Upper lobe of left lung (tissue), 6 donors: ENCODE measurements at regions not wholly inside any gene's neighbourhood (a gene's known extent, or its start where the extent isn't known, plus 50 kb on each side); places are given as distances from the start of the nearest gene placed in this dataset.

Experiments
- ATAC-seq, 2 donors: fragments of 200-7000 bp; cut with Tn5 transposase; one replicate each; pipeline ENCODE4 v1.9.1; 2022; ENCODE audit warnings: mild to moderate bottlenecking in 2 of 2, moderate library complexity in 2 of 2; ENCODE audit not compliant: low FRiP score in 2 of 2
- DNase-seq, 2 donors: peaks; one replicate each; pipeline ENCODE4 v3.0.0-alpha.2; 2019 to 2020
- H3K27ac ChIP-seq, 4 donors: fragments of 200-600 bp; sonication (generic); one replicate each; pipeline ENCODE4 v1.5.1; 2016 to 2019
- H3K27me3 ChIP-seq, 4 donors: fragments of 200-600 bp; sonication (generic); one replicate each; pipeline ENCODE4 v1.5.1; 2017 to 2019
- H3K36me3 ChIP-seq, 4 donors: fragments of 200-600 bp; sonication (generic); one replicate each; pipeline ENCODE4 v1.5.1; 2016 to 2019
- H3K4me1 ChIP-seq, 4 donors: fragments of 200-600 bp; sonication (generic); one replicate each; pipeline ENCODE4 v1.5.1; 2018 to 2019
- H3K4me3 ChIP-seq, 4 donors: fragments of 200-600 bp; sonication (generic); one replicate each; pipeline ENCODE4 v1.5.1; 2017 to 2019; ENCODE audit warnings: mild to moderate bottlenecking in 2 of 4, moderate library complexity in 1 of 4
- H3K9me3 ChIP-seq, 4 donors: fragments of 200-600 bp; sonication (generic); one replicate each; pipeline ENCODE4 v1.5.1; 2018 to 2019
- EP300 ChIP-seq, 4 donors: sonication (generic); formaldehyde crosslinking; IDR thresholded peaks; one replicate each; pipeline ENCODE4 v1.5.1; 2017; ENCODE audit warnings: antibody characterized with exemption in 4 of 4, control low read depth in 2 of 4
- POLR2A ChIP-seq, 4 donors: fragments of 450-650 bp; IDR thresholded peaks; one replicate each; pipeline ENCODE4 v1.5.1; 2016 to 2017; ENCODE audit warnings: antibody characterized with exemption in 4 of 4, mild to moderate bottlenecking in 2 of 4
- POLR2AphosphoS5 ChIP-seq, 2 donors: sonication (generic); formaldehyde crosslinking; IDR thresholded peaks; one replicate each; pipeline ENCODE4 v1.5.1; 2017; ENCODE audit warnings: antibody characterized with exemption in 2 of 2
- WGBS, 2 donors: methylation state at CpG; one replicate each; pipeline ENCODE4 v1.1.5; 2017 to 2018; 5-methylcytosine and 5-hydroxymethylcytosine counted together
- TF ChIP-seq, protein P1 (sequence below), 6 experiments: fragments of 450-650 bp in 4 of 6; fragments of 200-600 bp in 2 of 6; sonication (generic) in 2 of 6; IDR thresholded peaks; one replicate each; pipeline ENCODE4 v1.5.1; 2016 to 2019; ENCODE audit warnings: antibody characterized with exemption in 6 of 6
- donor health status: DM: no; HTN: no; CAD: no; lungs with moderate emphysema.
- donor health status: DM: no; HTN: yes; CAD: no; lungs with severe emphysema.

DNA sequence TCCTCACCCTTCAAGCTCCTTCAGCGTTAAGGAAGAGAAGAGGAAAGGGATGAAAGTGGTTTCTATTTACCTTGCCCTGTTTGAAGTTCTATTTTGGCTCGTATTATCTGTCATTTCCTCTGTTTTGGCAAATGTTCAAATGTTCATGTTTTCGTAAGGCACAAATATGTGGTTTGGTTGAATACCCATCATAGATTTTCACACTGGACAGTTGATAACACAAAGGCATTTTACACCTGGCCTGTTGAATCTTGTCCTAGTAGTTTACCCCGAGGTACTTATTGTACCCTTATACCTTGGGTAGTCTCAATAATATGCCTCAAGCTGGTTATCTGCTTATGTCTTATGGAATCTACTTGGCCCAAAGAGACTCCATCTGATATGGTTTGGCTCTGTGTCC is 706.9 kb downstream of the METTL15 start:
- TF ChIP-seq, protein P1, sequence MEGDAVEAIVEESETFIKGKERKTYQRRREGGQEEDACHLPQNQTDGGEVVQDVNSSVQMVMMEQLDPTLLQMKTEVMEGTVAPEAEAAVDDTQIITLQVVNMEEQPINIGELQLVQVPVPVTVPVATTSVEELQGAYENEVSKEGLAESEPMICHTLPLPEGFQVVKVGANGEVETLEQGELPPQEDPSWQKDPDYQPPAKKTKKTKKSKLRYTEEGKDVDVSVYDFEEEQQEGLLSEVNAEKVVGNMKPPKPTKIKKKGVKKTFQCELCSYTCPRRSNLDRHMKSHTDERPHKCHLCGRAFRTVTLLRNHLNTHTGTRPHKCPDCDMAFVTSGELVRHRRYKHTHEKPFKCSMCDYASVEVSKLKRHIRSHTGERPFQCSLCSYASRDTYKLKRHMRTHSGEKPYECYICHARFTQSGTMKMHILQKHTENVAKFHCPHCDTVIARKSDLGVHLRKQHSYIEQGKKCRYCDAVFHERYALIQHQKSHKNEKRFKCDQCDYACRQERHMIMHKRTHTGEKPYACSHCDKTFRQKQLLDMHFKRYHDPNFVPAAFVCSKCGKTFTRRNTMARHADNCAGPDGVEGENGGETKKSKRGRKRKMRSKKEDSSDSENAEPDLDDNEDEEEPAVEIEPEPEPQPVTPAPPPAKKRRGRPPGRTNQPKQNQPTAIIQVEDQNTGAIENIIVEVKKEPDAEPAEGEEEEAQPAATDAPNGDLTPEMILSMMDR (IDR thresholded peaks at IDR 0.05): no peak
- no peak for TF ChIP-seq POLR2AphosphoS5 (IDR thresholded peaks at IDR 0.05)
- no peak for TF ChIP-seq EP300 (IDR thresholded peaks at IDR 0.05)
- TF ChIP-seq POLR2A (IDR thresholded peaks at IDR 0.05): no peak
- ATAC-seq (no peak), DNase-seq (no peak)
- Histone ChIP-seq H3K4me1 (no peaks in the 10 kb centered on the region), H3K9me3 (no peaks in the 10 kb centered on the region), H3K4me3 (no peak overlapping the region), H3K36me3 (no peaks in the 10 kb centered on the region), H3K27ac (no peak overlapping the region), H3K27me3 (no peaks in the 10 kb centered on the region)
- WGBS, 2 donors: 53 to 62% methylated on average over 4 of the region's 4 CpGs

DNA sequence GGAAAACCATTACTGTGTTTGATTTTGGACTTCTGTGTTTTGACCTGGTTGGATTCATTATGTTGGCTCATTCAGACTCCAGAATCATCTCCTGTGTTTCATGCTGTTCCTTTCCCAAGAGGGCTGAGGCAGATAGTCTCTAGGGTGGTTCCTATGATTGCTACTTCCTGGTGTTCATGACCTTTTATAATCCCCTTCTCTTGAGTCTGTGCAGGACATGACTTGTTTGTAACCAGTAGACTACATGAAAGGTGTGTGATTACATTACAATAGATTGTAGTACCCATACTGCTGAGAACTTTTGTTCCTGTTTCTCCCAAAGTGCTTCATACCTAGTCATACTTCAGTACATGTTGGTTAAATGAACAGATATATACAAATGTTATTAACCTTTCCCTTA is 700.6 kb downstream of the METTL15 start:
- H3K36me3 ChIP-seq: no peaks in the 10 kb centered on the region
- ATAC-seq (no peak), DNase-seq (no peak)
- H3K4me1 ChIP-seq: no peaks in the 10 kb centered on the region
- H3K9me3 ChIP-seq: no peaks in the 10 kb centered on the region
- no peak overlapping the region for H3K4me3 ChIP-seq
- TF ChIP-seq, protein P1 (IDR thresholded peaks at IDR 0.05): no peak
- no peak for TF ChIP-seq POLR2AphosphoS5 (IDR thresholded peaks at IDR 0.05)
- no peak for TF ChIP-seq POLR2A (IDR thresholded peaks at IDR 0.05)
- no peak for TF ChIP-seq EP300 (IDR thresholded peaks at IDR 0.05)
- H3K27ac ChIP-seq: no peak overlapping the region
- H3K27me3 ChIP-seq: no peaks in the 10 kb centered on the region

DNA sequence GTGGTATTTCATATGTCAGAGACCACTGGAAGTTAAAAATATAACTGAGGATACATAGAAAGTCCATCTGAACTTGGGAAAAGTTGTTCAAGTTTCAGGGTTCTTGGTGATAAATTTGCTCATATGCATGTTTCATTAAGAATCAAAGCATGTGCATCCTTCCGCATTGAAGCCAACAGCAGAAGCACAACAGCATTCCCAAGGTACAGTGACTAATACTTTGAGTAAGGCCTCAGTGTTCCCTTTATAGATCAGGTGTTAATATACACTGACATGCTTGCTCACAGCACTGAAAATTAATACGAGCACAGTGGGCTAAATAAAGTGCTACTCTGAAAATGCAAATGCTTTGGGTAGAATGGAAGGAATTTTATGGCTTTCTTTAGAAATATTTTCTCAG is 691.1 kb downstream of the METTL15 start:
- Histone ChIP-seq H3K4me1 (no peaks in the 10 kb centered on the region), H3K36me3 (no peaks in the 10 kb centered on the region), H3K27ac (no peak overlapping the region), H3K9me3 (no peaks in the 10 kb centered on the region), H3K4me3 (no peak overlapping the region), H3K27me3 (no peaks in the 10 kb centered on the region)
- ATAC-seq (no peak), DNase-seq (no peak)
- WGBS, 2 donors: 77 to 96% methylated on average over 2 of the region's 2 CpGs
- TF ChIP-seq, protein P1 (IDR thresholded peaks at IDR 0.05): no peak
- TF ChIP-seq POLR2A (IDR thresholded peaks at IDR 0.05): no peak
- TF ChIP-seq EP300 (IDR thresholded peaks at IDR 0.05): no peak

DNA sequence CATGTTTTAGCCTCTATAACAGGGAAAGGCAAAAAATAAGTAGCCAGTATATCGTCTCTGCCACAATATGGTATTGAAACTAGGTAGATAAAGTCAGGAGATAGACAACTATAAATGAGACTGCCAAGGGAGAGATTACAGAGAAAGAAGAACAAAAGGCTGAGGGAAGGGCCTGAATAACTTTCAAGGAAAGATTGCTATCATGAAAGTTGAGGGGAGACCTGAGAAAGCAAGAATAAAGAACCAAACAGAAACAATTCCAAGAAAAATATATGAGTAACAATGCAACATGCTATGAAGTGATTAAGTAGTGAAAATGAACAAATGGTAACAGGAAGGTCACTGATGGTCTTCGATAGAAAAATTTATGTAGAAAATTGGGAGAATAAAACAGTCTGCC is 690.1 kb downstream of the METTL15 start:
- H3K27me3 ChIP-seq: no peaks in the 10 kb centered on the region
- no peaks in the 10 kb centered on the region for H3K36me3 ChIP-seq
- no peak overlapping the region for H3K27ac ChIP-seq
- H3K4me3 ChIP-seq: no peak overlapping the region
- WGBS, 2 donors: 73 to 74% methylated on average over 2 of the region's 2 CpGs
- H3K9me3 ChIP-seq: no peaks in the 10 kb centered on the region
- ATAC-seq (no peak), DNase-seq (no peak)
- no peaks in the 10 kb centered on the region for H3K4me1 ChIP-seq
- no peak for TF ChIP-seq POLR2A (IDR thresholded peaks at IDR 0.05)
- no peak for TF ChIP-seq POLR2AphosphoS5 (IDR thresholded peaks at IDR 0.05)
- TF ChIP-seq, protein P1 (IDR thresholded peaks at IDR 0.05): no peak
- TF ChIP-seq EP300 (IDR thresholded peaks at IDR 0.05): no peak

DNA sequence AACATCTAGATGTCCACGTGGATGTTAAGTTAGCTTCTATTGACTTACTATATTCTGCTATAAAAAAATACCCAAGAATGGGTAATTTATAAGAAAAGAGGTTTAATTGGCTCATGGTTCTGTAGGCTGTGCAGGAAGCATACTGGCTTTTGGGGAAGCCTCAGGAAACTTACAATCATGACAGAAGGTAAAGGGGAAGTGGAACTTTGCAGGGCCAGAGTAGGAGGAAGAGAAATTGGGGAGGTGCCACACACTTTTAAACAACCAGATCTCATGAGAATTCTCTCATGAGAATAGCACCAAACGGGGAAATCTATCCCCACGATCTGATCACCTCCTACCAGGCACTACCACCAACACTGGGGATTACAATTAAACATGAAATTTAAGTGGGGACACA is 689.3 kb downstream of the METTL15 start:
- 74 to 75% methylated on average over 3 of the region's 3 CpGs for WGBS, 2 donors

More for the DNA sequence above, 689.3 kb downstream of the METTL15 start:
- ATAC-seq (no peak), DNase-seq (no peak)
- Histone ChIP-seq H3K4me1 (no peaks in the 10 kb centered on the region), H3K4me3 (no peak overlapping the region), H3K9me3 (no peaks in the 10 kb centered on the region), H3K27ac (no peak overlapping the region), H3K36me3 (no peaks in the 10 kb centered on the region), H3K27me3 (no peaks in the 10 kb centered on the region)
- TF ChIP-seq POLR2AphosphoS5 (IDR thresholded peaks at IDR 0.05): no peak
- TF ChIP-seq EP300 (IDR thresholded peaks at IDR 0.05): no peak
